ENCODE measurements at regions not wholly inside any gene's neighbourhood (a gene's known extent, or its start where the extent isn't known, plus 50 kb on each side); places are given as distances from the start of the nearest gene placed in this dataset.

- no peaks in the 10 kb centered on the region for H3K27me3 ChIP-seq
- H3K27ac ChIP-seq, result no peak overlapping the region
- H3K36me3 ChIP-seq, result no peaks in the 10 kb centered on the region
- no peaks in the 10 kb centered on the region for H3K4me1 ChIP-seq
- intact Hi-C loops (cut with DNase I), result no loop called here
- TF ChIP-seq POLR2A (IDR thresholded peaks at IDR 0.05), result no peak
- TF ChIP-seq CTCF (IDR thresholded peaks at IDR 0.05), result no peak
- no peak overlapping the region for H3K4me3 ChIP-seq (replicated peaks in 1 of 3)
- DNase-seq, result no peak
- no peaks in the 10 kb centered on the region for H3K9me3 ChIP-seq
Measured at GRCh38 chr6:92888316-92888715, 531.0 kb downstream of the EPHA7 start.

- no peak overlapping the region for H3K4me3 ChIP-seq (replicated peaks in 1 of 3)
- H3K27ac ChIP-seq, result no peak overlapping the region
- no peak for DNase-seq
- no peaks in the 10 kb centered on the region for H3K4me1 ChIP-seq
- intact Hi-C loops (cut with DNase I), result no loop called here
- H3K36me3 ChIP-seq, result no peaks in the 10 kb centered on the region
- TF ChIP-seq CTCF (IDR thresholded peaks at IDR 0.05) (no peak), POLR2A (IDR thresholded peaks at IDR 0.05) (no peak)
- H3K27me3 ChIP-seq, result no peaks in the 10 kb centered on the region
- no peaks in the 10 kb centered on the region for H3K9me3 ChIP-seq
Measured at GRCh38 chr6:92887871-92888270, 531.5 kb downstream of the EPHA7 start.

GRCh38 chr6:92879526-92879925 lies 539.8 kb downstream of the EPHA7 start:
- Histone ChIP-seq H3K4me3 (replicated peaks in 1 of 3) (no peak overlapping the region), H3K27ac (no peak overlapping the region), H3K4me1 (no peaks in the 10 kb centered on the region), H3K9me3 (no peaks in the 10 kb centered on the region), H3K36me3 (no peaks in the 10 kb centered on the region), H3K27me3 (no peaks in the 10 kb centered on the region)
- intact Hi-C loops (cut with DNase I), result no loop called here
- WGBS, 2 donors, result 92 to 95% methylated on average over 7 of the region's 8 CpGs
- DNase-seq, result no peak
- no peak for TF ChIP-seq CTCF (IDR thresholded peaks at IDR 0.05)
- no peak for TF ChIP-seq POLR2A (IDR thresholded peaks at IDR 0.05)

- no peaks in the 10 kb centered on the region for H3K36me3 ChIP-seq
- intact Hi-C loops (cut with DNase I), result no loop called here
- no peak overlapping the region for H3K4me3 ChIP-seq (replicated peaks in 1 of 3)
- no peaks in the 10 kb centered on the region for H3K9me3 ChIP-seq
- WGBS, 2 donors, result 65 to 68% methylated on average over 3 of the region's 3 CpGs
- no peaks in the 10 kb centered on the region for H3K27me3 ChIP-seq
- no peak for DNase-seq
- no peak overlapping the region for H3K27ac ChIP-seq
- TF ChIP-seq POLR2A (IDR thresholded peaks at IDR 0.05), result no peak
- no peak for TF ChIP-seq CTCF (IDR thresholded peaks at IDR 0.05)
- no peaks in the 10 kb centered on the region for H3K4me1 ChIP-seq
Measured at GRCh38 chr6:92864966-92865555, 554.3 kb downstream of the EPHA7 start.

GRCh38 chr6:92849636-92850035 lies 569.7 kb downstream of the EPHA7 start:
- no peaks in the 10 kb centered on the region for H3K4me1 ChIP-seq
- TF ChIP-seq POLR2A (IDR thresholded peaks at IDR 0.05) (no peak), CTCF (IDR thresholded peaks at IDR 0.05) (no peak)
- WGBS, 2 donors, result 36 to 41% methylated on average over 3 of the region's 3 CpGs
- H3K27me3 ChIP-seq, result no peaks in the 10 kb centered on the region
- H3K4me3 ChIP-seq (replicated peaks in 1 of 3), result no peak overlapping the region
- no peak for DNase-seq
- no peaks in the 10 kb centered on the region for H3K36me3 ChIP-seq
- intact Hi-C loops (cut with DNase I), result no loop called here
- H3K9me3 ChIP-seq, result no peaks in the 10 kb centered on the region
- H3K27ac ChIP-seq, result no peak overlapping the region

All from thyroid gland (tissue), 4 donors.